ENCODE measurements at regions not wholly inside any gene's neighbourhood (a gene's known extent, or its start where the extent isn't known, plus 50 kb on each side); places are given as distances from the start of the nearest gene placed in this dataset.

DNA sequence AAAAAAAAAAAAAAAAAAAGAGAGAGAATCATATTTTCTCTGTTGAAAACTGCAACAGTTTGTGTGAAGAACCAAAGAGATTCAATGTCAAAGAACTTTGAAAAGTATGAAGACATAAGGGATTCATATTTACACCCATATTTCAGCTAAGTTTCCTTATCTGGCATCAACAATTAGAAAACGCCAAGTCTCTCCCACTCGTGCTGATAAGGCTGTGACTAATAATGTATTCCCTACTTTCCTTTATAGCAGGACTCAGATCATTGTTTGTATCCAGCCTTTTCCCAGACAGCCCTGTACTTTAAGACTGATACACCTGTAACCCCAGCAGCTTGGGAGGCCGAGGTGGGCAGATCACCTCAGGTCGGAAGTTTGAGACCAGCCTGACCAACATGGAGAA, 54.1 kb upstream of the STK32A start:
- TF ChIP-seq, protein P1, sequence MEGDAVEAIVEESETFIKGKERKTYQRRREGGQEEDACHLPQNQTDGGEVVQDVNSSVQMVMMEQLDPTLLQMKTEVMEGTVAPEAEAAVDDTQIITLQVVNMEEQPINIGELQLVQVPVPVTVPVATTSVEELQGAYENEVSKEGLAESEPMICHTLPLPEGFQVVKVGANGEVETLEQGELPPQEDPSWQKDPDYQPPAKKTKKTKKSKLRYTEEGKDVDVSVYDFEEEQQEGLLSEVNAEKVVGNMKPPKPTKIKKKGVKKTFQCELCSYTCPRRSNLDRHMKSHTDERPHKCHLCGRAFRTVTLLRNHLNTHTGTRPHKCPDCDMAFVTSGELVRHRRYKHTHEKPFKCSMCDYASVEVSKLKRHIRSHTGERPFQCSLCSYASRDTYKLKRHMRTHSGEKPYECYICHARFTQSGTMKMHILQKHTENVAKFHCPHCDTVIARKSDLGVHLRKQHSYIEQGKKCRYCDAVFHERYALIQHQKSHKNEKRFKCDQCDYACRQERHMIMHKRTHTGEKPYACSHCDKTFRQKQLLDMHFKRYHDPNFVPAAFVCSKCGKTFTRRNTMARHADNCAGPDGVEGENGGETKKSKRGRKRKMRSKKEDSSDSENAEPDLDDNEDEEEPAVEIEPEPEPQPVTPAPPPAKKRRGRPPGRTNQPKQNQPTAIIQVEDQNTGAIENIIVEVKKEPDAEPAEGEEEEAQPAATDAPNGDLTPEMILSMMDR (conservative IDR thresholded peaks at IDR 0.05; ENCODE audit: low read depth, low read length) = no peak
- no peak for TF ChIP-seq EZH2 (IDR thresholded peaks at IDR 0.05; ENCODE audit: low read length, unreplicated experiment)

All from PC-3 (cell line).